DND-41 (cell line): ENCODE measurements at regions not wholly inside any gene's neighbourhood (a gene's known extent, or its start where the extent isn't known, plus 50 kb on each side); places are given as distances from the start of the nearest gene placed in this dataset.

Source experiments
- ATAC-seq: fragments of 200-7000 bp; cut with Tn5 transposase; 3 replicates; pipeline ENCODE4 v1.9.1; 2021; ENCODE audit warnings: low read depth; ENCODE audit not compliant: insufficient read depth
- DNase-seq: peaks from one replicate; pipeline ENCODE4 v3.0.0-alpha.2; 2020
- H2AFZ ChIP-seq: 2 replicates; pipeline ENCODE4 v1.6.0; 2012; ENCODE audit warnings: low read depth, low read length
- H3K27ac ChIP-seq: 2 replicates; pipeline ENCODE4 v1.5.1; 2012; ENCODE audit warnings: low read length, inconsistent platforms
- H3K27me3 ChIP-seq: fragments of 200-600 bp; sonication (generic); 2 replicates; pipeline ENCODE4 v1.6.0; 2012; ENCODE audit warnings: low read length, mild to moderate bottlenecking, inconsistent platforms; ENCODE audit not compliant: insufficient read depth, poor library complexity
- H3K36me3 ChIP-seq: 2 replicates; pipeline ENCODE4 v1.5.1; 2012; ENCODE audit warnings: low read length, inconsistent platforms; ENCODE audit not compliant: insufficient read depth
- H3K4me1 ChIP-seq: 2 replicates; pipeline ENCODE4 v1.5.1; 2012; ENCODE audit warnings: mild to moderate bottlenecking, low read length; ENCODE audit not compliant: insufficient read depth
- H3K4me2 ChIP-seq: 2 replicates; pipeline ENCODE4 v1.6.0; 2012; ENCODE audit warnings: mild to moderate bottlenecking, moderate library complexity, low read length, inconsistent platforms; ENCODE audit not compliant: insufficient read depth
- H3K4me3 ChIP-seq, 2 experiments: fragments of 200-600 bp in 1 of 2; shearing (Covaris generic) in 1 of 2; 2 replicates each; pipeline ENCODE4 v1.5.1; 2012 to 2016; ENCODE audit warnings: inconsistent platforms in 2 of 2, low read length in 2 of 2, mild to moderate bottlenecking in 2 of 2, low read depth in 1 of 2, moderate library complexity in 1 of 2
- H3K79me2 ChIP-seq: 2 replicates; pipeline ENCODE4 v1.6.0; 2012; ENCODE audit warnings: low read length, inconsistent platforms; ENCODE audit not compliant: insufficient read depth
- H3K9ac ChIP-seq: 2 replicates; pipeline ENCODE4 v1.6.0; 2012; ENCODE audit warnings: low read depth, mild to moderate bottlenecking, inconsistent platforms, low read length, moderate library complexity
- H3K9me3 ChIP-seq: 2 replicates; pipeline ENCODE4 v1.5.1; 2012; ENCODE audit warnings: low read length, moderate library complexity, mild to moderate bottlenecking, inconsistent platforms; ENCODE audit not compliant: insufficient read depth, severe bottlenecking
- H4K20me1 ChIP-seq: 2 replicates; pipeline ENCODE4 v1.6.0; 2012; ENCODE audit warnings: low read length; ENCODE audit not compliant: insufficient read depth
- CTCF ChIP-seq: IDR thresholded peaks from 2 replicates; pipeline ENCODE4 v1.5.1; 2012; ENCODE audit warnings: borderline replicate concordance, low read length, moderate library complexity, mild to moderate bottlenecking; ENCODE audit not compliant: poor library complexity, severe bottlenecking; ENCODE audit errors: extremely low read depth
- EZH2 ChIP-seq: IDR thresholded peaks from 3 replicates; pipeline ENCODE4 v1.6.1; 2012; ENCODE audit warnings: borderline replicate concordance, low read depth, mild to moderate bottlenecking, moderate library complexity, low read length, inconsistent platforms; ENCODE audit not compliant: severe bottlenecking

GRCh38 chr3:36248374-36248773 is 131.9 kb upstream of the STAC start:
- no peak overlapping the region for H2AFZ ChIP-seq
- no peak for DNase-seq
- no peak overlapping the region for H3K4me2 ChIP-seq
- ATAC-seq = no peak
- H4K20me1 ChIP-seq = no peaks in the 10 kb centered on the region
- H3K27ac ChIP-seq = no peak overlapping the region
- H3K9me3 ChIP-seq = no peaks in the 10 kb centered on the region
- TF ChIP-seq EZH2 (no peak), CTCF (no peak)
- no peak overlapping the region for H3K9ac ChIP-seq
- H3K36me3 ChIP-seq = no peaks in the 10 kb centered on the region
- no peak overlapping the region for H3K4me3 ChIP-seq
- no peaks in the 10 kb centered on the region for H3K79me2 ChIP-seq
- peaks cover 7% of the 10 kb centered on the region for H3K27me3 ChIP-seq
- H3K4me1 ChIP-seq = no peaks in the 10 kb centered on the region

- H3K79me2 ChIP-seq = no peaks in the 10 kb centered on the region
- H3K27me3 ChIP-seq = peaks cover 7% of the 10 kb centered on the region
- H3K9me3 ChIP-seq = no peaks in the 10 kb centered on the region
- no peak overlapping the region for H3K4me3 ChIP-seq
- H3K36me3 ChIP-seq = no peaks in the 10 kb centered on the region
- ATAC-seq = no peak
- no peak overlapping the region for H3K9ac ChIP-seq
- DNase-seq = no peak
- H3K27ac ChIP-seq = no peak overlapping the region
- H2AFZ ChIP-seq = no peak overlapping the region
- H3K4me1 ChIP-seq = no peaks in the 10 kb centered on the region
- TF ChIP-seq CTCF = no peak
- no peak overlapping the region for H3K4me2 ChIP-seq
- no peaks in the 10 kb centered on the region for H4K20me1 ChIP-seq
Measured at GRCh38 chr3:36250191-36250590, 130.1 kb upstream of the STAC start.

GRCh38 chr3:36257158-36257852 is 123.0 kb upstream of the STAC start:
- DNase-seq (no peak), ATAC-seq (no peak)
- H3K4me3 ChIP-seq = no peak overlapping the region
- H3K27ac ChIP-seq = no peak overlapping the region
- no peak overlapping the region for H3K4me2 ChIP-seq
- H4K20me1 ChIP-seq = no peaks in the 10 kb centered on the region
- H3K4me1 ChIP-seq = no peaks in the 10 kb centered on the region
- H3K27me3 ChIP-seq = no peaks in the 10 kb centered on the region
- TF ChIP-seq EZH2 (no peak), CTCF (no peak)
- H3K9me3 ChIP-seq = no peaks in the 10 kb centered on the region
- no peaks in the 10 kb centered on the region for H3K79me2 ChIP-seq
- no peaks in the 10 kb centered on the region for H3K36me3 ChIP-seq
- no peak overlapping the region for H2AFZ ChIP-seq
- H3K9ac ChIP-seq = no peak overlapping the region
